Right atrium auricular region (tissue), 2 donors: ENCODE measurements at regions not wholly inside any gene's neighbourhood (a gene's known extent, or its start where the extent isn't known, plus 50 kb on each side); places are given as distances from the start of the nearest gene placed in this dataset.

Source experiments
- DNase-seq: peaks from one replicate; pipeline ENCODE4 v3.0.0-alpha.2; 2019; ENCODE audit warnings: low spot score
- H3K27ac ChIP-seq, 2 donors: fragments of 200-600 bp; sonication (generic); 1 replicate in 1 of 2; 2 replicates in 1 of 2; pipeline ENCODE4 v1.5.1; 2016 to 2019
- H3K27me3 ChIP-seq, 2 donors: fragments of 200-600 bp; sonication (generic); one replicate each; pipeline versions ENCODE4 v1.5.1 to v1.6.0; 2017 to 2019
- H3K36me3 ChIP-seq: fragments of 200-600 bp; sonication (generic); one replicate; pipeline ENCODE4 v1.5.1; 2016
- H3K4me1 ChIP-seq, 2 donors: fragments of 200-600 bp; sonication (generic); one replicate each; pipeline versions ENCODE4 v1.5.1 to v1.6.0; 2017 to 2019
- H3K4me3 ChIP-seq, 2 donors: fragments of 200-600 bp; sonication (generic); 1 replicate in 1 of 2; 2 replicates in 1 of 2; pipeline ENCODE4 v1.5.1; 2017 to 2019; ENCODE audit warnings: mild to moderate bottlenecking in 1 of 2, moderate library complexity in 1 of 2
- H3K9me3 ChIP-seq, 2 donors: fragments of 200-600 bp; sonication (generic); one replicate each; pipeline ENCODE4 v1.5.1; 2019
- TF ChIP-seq, protein P1 (sequence below), 2 donors: fragments of 200-600 bp; sonication (generic); IDR thresholded peaks; one replicate each; pipeline ENCODE4 v1.5.1; 2019; ENCODE audit warnings: antibody characterized with exemption in 2 of 2

DNA sequence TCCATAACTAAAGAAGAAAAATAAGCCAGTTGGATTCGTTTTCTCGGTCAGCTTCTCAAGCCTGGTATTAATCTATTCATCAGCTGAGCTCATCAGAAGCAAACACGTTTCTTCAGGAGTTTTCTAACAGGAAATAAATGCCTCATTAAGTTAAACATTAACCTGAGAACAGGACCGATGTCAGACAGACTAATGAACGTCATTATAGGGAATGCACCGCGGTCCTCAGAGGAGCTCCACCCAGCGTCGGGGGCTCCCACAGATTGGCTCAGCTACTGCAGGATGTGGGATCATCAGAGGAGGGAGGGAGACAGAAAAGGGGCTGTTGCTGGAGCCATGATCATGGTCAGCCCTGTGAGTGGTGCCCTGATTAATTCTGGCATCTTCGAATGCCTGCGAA, 615.4 kb downstream of the PTPRU start:
- H3K9me3 ChIP-seq, result no peaks in the 10 kb centered on the region
- H3K4me1 ChIP-seq, result no peaks in the 10 kb centered on the region
- H3K27me3 ChIP-seq, result no peaks in the 10 kb centered on the region
- DNase-seq, result no peak
- no peak overlapping the region for H3K27ac ChIP-seq
- H3K4me3 ChIP-seq, result no peak overlapping the region
- H3K36me3 ChIP-seq, result no peaks in the 10 kb centered on the region
- TF ChIP-seq, protein P1, sequence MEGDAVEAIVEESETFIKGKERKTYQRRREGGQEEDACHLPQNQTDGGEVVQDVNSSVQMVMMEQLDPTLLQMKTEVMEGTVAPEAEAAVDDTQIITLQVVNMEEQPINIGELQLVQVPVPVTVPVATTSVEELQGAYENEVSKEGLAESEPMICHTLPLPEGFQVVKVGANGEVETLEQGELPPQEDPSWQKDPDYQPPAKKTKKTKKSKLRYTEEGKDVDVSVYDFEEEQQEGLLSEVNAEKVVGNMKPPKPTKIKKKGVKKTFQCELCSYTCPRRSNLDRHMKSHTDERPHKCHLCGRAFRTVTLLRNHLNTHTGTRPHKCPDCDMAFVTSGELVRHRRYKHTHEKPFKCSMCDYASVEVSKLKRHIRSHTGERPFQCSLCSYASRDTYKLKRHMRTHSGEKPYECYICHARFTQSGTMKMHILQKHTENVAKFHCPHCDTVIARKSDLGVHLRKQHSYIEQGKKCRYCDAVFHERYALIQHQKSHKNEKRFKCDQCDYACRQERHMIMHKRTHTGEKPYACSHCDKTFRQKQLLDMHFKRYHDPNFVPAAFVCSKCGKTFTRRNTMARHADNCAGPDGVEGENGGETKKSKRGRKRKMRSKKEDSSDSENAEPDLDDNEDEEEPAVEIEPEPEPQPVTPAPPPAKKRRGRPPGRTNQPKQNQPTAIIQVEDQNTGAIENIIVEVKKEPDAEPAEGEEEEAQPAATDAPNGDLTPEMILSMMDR (IDR thresholded peaks at IDR 0.05), result no peak

DNA sequence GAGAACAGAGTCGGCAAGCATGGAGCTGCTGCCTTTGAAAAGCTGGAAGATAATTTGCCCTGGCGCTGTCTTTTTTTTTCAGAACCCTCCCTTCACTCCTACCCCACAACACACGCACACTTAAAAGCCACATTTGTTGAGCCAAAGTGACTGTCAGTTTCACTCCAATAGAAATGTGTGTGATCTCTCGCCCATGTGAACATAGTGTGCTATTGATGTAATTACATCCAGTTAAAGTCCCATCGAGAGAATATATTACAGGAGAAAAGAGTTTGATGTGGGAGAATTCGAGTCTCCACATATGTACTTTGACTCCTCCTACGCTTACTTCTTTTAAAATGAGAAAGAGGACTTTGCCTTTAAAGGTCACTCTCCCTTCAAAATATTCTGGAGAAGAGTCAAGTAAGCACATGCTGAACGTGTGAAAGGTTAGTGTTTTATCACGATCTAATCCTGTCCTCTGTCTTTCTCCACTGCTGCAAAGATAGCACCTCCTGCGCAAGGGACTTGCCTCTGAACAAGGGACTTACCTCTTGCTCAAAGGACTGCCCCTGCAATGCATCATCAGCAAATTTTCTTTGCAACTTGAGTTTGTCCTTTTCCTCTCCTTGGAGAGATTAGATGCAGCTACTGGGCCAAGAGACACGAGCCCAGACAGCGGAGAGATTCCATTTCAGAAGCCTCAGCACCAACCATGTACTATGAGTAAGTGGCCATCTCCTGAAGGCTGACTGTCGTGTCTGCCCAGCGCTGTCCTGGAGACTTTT, 613.9 kb downstream of the PTPRU start:
- no peak for DNase-seq
- no peaks in the 10 kb centered on the region for H3K27me3 ChIP-seq
- TF ChIP-seq, protein P1 (IDR thresholded peaks at IDR 0.05), result no peak

DNA sequence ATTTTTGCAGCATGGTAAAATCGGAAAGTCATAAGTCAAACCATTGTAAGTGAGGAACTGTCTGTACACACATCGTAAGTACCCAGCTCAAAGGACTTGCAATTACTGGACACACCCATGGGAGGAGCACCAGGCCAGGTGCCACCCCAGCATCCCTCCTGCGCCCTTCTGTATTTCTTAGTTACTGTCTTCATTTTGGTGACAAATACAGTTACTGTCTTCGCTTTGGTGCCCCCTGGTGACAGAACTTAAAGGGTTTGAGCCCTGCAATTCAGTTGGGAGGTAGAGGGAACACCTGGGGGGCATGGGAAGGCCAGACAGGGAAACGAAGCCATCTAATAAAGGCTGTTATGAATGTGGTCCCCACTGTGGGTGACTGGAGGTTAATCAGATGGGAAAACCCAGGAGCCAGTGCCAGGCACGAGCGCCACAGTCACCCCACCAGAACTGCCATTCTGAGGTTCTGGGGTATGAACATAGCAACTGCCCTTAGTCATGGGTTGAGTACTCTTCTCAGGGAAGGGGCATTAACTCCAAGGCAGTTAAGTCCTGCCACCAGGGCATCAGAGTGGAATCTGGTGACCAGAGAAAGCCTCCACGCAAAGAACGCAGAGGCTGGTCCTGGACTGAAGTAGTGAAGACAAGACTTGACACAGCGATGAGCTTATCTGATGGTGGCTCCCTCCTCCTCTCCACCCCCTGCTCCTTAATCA, 612.9 kb downstream of the PTPRU start:
- H3K9me3 ChIP-seq, result no peaks in the 10 kb centered on the region
- H3K4me1 ChIP-seq, result no peaks in the 10 kb centered on the region
- H3K36me3 ChIP-seq, result no peaks in the 10 kb centered on the region
- TF ChIP-seq, protein P1 (IDR thresholded peaks at IDR 0.05), result peak; percentile 18 to 49
- DNase-seq, result no peak
- H3K27me3 ChIP-seq, result no peaks in the 10 kb centered on the region
- no peak overlapping the region for H3K4me3 ChIP-seq
- H3K27ac ChIP-seq, result no peak overlapping the region

More for the DNA sequence above, 613.9 kb downstream of the PTPRU start:
- H3K36me3 ChIP-seq, result no peaks in the 10 kb centered on the region
- H3K9me3 ChIP-seq, result no peaks in the 10 kb centered on the region
- H3K27ac ChIP-seq, result no peak overlapping the region
- no peaks in the 10 kb centered on the region for H3K4me1 ChIP-seq
- no peak overlapping the region for H3K4me3 ChIP-seq

DNA sequence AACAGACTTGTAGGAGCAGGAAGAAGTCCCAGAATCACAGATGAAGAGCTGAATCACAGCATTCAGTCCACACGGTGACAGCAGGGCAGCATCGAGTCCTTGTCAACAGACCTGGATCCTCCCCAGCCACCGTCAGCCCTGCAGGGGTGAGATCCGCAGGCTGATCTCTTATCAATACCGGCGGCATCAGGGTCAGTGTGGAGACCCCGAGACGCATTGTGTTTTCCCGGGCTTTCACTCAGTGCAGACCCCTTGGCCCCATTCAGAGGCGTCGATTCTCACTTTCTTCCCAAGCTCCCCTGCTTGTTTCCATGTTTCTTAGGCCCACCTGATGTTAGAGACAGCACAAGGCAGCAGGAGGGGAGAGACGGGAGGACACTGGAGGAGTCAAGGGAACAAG, 609.6 kb downstream of the PTPRU start:
- TF ChIP-seq, protein P1 (IDR thresholded peaks at IDR 0.05), result no peak
- H3K4me3 ChIP-seq, result no peak overlapping the region

DNA sequence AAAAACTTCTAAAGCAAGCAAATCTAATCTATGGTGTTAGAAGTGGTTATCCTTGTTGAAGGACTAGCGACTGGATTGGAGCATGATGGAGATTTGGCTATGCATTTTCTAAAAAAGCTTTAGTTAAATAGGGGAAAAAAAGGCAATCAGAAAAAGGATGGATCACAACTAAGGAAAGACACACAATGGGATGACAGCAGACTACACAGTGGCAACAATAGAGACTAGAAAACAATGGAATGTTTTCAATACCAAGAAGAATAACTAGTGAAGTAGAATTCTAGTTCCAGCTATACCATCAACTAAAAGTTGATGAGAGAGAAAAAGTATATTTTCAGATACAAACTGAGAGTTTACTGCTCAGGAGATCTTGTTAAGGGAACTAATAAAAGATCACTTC, 605.8 kb downstream of the PTPRU start:
- Histone ChIP-seq H3K27me3 (no peaks in the 10 kb centered on the region), H3K9me3 (peaks cover 0 to 12% of the 10 kb centered on the region in 2 donors), H3K4me3 (no peak overlapping the region), H3K4me1 (no peaks in the 10 kb centered on the region), H3K27ac (no peak overlapping the region), H3K36me3 (no peaks in the 10 kb centered on the region)
- TF ChIP-seq, protein P1 (IDR thresholded peaks at IDR 0.05), result no peak
- no peak for DNase-seq

More for the DNA sequence above, 609.6 kb downstream of the PTPRU start:
- Histone ChIP-seq H3K27me3 (no peaks in the 10 kb centered on the region), H3K9me3 (peaks cover 0 to 12% of the 10 kb centered on the region in 2 donors), H3K27ac (no peak overlapping the region), H3K4me1 (no peaks in the 10 kb centered on the region), H3K36me3 (no peaks in the 10 kb centered on the region)
- no peak for DNase-seq
